Head of caudate nucleus (tissue), 42 donors: ENCODE measurements at regions not wholly inside any gene's neighbourhood (a gene's known extent, or its start where the extent isn't known, plus 50 kb on each side); places are given as distances from the start of the nearest gene placed in this dataset.

ENCODE experiments used
- DNase-seq, 42 donors: peaks; one replicate each; pipeline versions ENCODE4 v3.0.0 to v3.0.0-alpha.2; 2020 to 2021; ENCODE audit warnings: mixed read lengths in 7 of 42
- intact Hi-C: fragments of 100-400 bp; cut with DNase I; formaldehyde crosslinking; loops from one replicate; pipeline ENCODE4 v1.15.0; 2022

DNA sequence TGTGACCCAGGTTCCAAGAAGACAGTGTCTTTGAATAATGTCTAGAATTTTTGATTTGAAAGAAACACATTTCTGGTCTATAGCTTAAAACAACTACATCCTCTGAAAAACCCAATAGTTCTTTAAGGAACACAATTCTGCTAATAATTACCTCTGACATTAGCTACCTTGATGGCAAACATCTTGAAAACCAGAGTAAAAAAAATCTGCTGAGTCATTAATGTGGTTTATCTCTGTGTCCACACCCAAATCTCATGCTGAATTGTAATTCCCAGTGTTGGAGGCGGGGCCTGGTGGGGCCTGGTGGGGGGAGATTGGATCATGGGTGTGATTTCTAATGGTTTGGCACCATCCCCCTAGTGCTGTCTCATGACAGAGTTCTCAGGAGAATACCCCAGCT, 1233.8 kb downstream of the NLGN4X start:
- intact Hi-C loops, result no loop called here
- DNase-seq, result no peak

DNA sequence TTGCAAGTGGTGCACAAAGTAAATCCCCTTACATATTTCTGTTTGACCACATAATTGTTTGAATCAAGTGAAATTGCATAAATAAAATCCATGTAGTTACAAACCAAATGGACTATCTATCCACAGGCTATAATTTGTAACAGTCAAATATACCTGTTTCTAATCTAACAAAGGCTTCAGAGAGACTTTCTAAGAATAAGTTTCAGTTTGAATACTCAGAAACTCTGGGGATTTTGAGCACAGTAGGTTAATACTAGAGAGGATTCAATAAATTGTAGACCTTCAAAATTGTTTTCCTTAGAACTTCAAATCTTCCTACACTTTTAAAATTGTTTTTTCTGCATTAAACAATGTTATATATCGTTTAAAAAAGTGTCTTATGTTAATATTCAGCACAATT, 1250.1 kb downstream of the NLGN4X start:
- DNase-seq, result no peak
- intact Hi-C loops, result no loop called here

DNA sequence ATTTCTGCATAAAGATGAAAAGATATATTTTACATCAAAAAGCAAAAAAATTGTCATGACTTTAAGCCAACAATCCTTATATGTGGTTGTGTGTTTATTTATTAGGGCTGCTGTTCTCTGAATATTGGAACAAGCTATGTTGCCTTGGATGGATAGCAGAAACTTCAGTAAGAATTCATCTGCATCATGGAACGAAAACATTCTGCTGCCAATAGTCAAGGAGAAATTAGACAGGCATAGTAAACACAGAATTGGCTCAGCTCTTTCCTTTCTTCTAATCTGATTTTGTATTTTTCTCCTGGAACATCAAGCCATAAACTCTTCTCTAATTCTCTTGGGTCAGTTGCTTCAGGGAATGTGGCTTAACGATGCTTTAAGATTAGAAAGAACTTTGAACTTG, 1257.0 kb downstream of the NLGN4X start:
- no peak for DNase-seq
- intact Hi-C loops, result no loop called here

DNA sequence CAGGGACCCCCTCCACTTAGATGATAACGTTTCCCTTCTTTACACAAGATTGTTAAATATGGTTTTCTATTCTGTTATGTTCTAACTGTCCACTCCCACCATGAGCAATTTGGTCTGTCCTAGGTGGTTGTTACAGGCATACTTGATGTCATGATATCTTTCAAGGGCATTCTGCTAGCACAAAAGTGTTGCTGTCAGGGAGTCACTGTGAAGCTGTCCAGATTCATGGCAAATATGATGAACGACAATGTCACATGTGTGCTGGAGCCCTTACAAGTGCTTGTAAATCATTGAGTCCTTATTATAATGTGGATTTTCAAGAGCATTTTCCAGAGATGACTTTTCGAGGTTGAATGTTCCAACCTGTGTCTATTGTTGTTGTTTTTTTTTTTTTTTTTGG, 1250.7 kb upstream of the PRKX start:
- intact Hi-C loops, result no loop called here
- no peak for DNase-seq

DNA sequence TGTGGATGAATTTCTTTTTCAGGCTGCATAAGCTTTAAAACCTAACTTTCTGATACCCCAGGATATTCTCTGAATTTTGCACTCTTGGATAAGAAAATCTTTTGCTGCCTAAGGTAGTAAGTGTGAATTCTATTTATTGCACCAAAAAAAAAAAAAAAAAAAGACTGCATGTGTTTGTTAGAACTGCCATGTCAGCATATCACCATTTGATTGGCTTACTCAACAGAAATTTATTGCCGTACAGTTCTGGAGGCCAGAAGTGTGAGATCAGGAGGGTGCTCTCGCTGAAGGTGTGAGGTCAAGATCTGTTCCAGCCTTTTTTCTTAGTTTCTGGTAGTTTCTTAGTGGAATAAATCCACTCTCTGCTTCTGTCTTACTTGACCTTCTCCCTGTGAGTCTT, 1250.0 kb upstream of the PRKX start:
- no peak for DNase-seq
- intact Hi-C loops, result no loop called here

DNA sequence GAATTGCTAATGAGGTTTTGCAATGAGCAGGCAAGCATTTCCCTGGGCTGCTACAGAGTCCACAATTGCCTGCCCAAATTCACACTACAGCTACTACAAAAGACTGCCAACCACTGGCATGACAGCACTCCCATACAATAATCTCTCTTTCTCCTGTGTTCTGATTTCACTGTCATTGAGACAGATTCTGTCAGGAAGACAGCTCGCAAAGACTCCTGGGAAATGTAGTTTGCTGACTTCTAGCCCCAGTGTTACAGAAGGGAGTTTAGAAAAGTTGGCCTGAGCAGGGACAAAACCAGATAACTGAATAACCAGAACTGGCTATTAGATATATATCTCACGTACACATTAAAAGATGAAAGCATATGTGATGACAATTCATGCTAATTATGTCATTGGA, 1231.3 kb upstream of the PRKX start:
- peak in 1 of 42 donors; percentile 18 for DNase-seq
- intact Hi-C loops, result no loop called here

DNA sequence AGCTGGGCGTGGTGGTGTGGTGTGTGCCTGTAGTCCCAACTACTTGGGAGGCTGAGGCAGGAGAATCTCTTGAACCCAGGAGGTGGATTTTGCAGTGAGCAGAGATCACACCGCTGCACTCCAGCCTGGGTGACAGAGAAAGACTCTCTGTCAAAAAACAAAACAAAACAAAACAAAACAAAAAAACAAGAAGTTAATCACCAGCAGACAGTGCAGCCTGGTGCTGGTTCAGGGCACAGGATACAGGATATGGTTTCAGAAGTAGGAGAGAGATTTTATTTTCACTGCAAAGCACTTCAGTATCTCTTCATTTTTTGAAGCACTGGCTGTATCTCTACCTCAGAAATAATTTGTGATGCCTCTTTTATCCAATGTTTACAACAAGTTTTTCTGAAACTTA, 1222.9 kb upstream of the PRKX start:
- DNase-seq, result no peak
- intact Hi-C loops, result no loop called here

DNA sequence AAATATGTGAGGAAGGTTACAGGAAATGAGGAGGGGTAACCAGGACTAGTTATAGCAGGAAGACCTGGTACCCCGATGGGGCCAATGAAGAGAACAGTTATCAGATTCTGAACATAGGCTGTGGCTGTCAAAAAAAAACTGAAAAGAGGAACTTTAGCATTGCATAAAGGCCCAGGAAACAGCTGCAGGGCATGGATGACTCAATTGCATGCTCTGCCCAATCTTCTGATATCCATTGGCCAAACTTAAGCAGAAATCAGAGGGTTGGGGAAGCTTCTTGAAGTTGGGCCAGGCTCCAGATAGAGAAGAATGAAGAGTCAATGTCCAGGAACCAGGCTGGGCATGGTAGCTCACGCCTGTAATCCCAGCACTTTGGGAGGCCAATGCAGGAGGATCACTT, 1222.4 kb upstream of the PRKX start:
- peak in 13 of 42 donors; percentile 1 to 34 (median 13) for DNase-seq
- intact Hi-C loops, result no loop called here

DNA sequence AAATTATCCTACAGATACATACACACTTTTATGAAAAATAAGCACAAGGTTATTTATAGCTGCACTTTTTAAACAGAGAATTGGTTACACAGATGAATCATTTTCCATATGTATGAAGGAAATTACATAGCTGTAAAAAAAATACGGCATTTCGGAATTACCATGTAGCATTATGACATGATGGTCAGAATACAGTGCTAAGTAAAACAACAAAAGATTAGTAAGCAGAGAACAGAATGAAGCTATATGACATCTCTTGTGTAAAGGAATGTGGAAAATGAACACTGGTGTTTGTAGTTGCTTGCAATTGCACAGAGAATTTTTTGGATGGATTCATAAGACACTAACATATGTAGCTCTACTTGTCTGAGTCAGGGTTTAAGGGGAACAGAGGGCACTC, 1222.0 kb upstream of the PRKX start:
- DNase-seq, result no peak
- intact Hi-C loops, result no loop called here

DNA sequence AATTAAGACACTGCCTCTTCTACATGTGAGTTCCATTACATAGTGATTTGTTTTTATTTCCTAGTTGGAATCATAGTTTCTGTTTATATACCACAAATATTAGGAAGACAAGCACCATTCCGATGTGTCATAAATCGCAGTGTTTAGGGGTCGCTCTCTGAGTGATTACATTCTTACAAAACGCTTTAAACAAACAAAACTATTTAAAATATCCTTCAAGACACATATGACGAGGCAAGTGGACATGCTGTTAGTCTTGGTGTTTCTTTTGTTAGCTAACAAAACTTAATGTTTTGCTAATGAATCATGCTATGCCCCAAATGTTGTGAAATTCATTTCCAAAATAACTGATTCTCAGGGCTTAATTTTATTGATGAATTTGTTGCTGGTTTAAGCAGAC, 1219.3 kb upstream of the PRKX start:
- intact Hi-C loops, result no loop called here
- no peak for DNase-seq

DNA sequence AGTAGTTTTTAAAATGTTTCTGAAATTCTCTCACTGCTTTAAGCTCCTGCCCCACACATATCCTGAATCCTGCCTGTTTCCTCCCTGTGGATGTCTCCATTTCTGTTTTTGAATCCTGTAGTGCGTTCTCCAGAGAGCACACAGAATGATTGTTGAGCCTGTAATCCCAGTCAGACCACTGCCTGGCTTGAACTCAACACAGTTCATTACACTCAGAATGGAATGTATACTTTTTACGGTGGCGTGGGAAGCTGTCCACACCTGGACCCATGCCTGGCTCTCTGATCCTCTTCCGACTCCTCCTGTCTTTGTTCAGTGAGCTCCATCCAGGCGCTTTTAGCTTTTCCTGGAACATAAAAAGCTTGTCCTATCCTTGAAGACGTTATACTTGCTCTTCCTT, 1217.0 kb upstream of the PRKX start:
- DNase-seq, result no peak
- intact Hi-C loops, result no loop called here

DNA sequence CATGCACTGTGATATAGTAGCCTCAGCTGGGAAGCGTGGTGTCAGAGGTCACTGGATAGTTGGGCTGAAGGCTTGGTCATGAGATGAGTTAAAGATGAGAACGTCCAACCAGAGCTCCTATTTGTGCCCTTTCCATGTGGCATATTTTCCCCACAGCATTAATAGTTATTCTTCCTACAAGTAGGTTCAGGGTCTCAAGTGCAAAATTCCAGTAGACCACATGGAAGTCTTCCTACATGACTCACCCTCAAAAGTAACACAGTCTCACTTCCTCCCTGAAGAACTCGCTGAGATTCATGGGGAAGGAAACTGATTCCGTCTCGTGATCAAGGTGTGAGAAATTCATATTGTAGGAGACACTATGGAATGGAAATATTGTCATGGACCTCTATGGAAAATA, 1212.5 kb upstream of the PRKX start:
- DNase-seq, result no peak
- intact Hi-C loops, result no loop called here

DNA sequence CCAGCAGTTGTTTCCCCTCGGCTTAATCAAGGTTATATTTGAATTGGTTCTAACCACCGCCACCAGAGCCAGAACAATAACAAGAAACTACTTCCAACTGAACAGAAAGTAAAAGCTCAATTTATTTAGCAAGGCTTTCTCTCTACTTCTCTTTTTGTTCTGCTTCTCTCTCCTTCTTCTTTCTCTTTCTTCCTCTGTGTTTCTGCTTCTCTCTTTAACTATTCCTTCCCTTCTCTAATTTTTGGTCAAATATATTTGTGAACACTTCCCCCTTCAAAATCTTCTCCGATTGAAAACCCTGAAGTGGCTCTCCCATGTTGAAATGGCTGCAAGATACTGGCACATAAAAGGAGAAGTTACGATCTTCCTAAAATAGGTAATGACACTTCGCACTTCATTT, 1195.9 kb upstream of the PRKX start:
- intact Hi-C loops, result no loop called here
- DNase-seq, result no peak

DNA sequence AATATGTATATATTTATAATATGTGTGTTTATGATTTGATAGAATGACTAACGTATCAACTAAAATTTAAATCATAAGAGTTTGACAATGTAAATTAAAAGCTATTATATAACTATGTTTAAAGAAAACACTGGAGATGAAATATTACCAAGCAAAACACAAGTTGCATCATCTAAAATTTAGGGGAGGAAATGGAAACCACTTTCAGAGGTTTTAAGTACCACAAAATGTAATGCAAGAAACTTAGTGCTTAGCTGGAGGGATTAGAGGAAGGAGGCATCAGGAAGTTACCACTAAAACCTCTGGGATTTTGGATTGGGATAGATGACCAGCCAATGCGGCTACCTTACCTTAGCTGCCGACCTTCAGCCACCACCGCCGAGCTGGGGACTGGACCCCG, 1192.1 kb upstream of the PRKX start:
- no peak for DNase-seq
- intact Hi-C loops, result no loop called here

DNA sequence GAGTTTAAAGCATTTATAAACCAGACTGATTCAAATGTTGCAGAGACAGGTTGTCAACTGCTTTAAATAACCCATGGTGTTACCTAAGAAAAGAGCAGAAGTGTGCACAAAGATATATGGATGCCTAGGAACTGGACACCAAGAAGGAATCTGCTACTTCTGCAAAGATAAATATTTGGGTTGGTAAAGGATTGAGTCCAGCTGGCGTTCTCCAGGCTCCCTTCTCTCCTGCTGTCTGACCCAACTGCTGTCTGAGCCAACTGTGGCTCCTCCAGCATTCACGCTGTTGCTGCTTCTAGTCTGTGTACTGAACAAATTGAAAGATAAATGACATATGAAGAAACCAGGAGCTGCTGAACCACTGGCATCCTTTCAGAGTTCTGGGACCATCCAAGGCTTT, 1167.8 kb upstream of the PRKX start:
- no peak for DNase-seq
- intact Hi-C loops, result no loop called here

DNA sequence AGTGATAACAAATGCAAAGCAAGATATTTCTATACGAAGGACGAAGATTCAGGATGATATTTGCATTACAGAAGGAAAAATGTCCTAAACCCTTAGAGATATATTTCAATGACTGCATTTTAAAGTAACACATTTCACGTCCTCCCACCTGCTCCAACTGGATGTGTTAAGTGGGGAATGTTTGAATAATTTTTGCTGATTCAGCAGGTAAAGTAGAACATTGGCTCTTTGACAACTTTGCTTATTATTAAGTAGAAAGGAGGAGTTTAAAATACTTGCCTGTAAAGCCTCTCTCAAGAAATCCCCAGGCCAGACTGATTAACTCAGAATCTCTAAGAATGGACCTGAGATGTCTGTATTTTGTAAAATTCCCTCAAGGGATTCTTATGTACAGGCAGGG, 1165.2 kb upstream of the PRKX start:
- intact Hi-C loops, result no loop called here
- DNase-seq, result no peak

DNA sequence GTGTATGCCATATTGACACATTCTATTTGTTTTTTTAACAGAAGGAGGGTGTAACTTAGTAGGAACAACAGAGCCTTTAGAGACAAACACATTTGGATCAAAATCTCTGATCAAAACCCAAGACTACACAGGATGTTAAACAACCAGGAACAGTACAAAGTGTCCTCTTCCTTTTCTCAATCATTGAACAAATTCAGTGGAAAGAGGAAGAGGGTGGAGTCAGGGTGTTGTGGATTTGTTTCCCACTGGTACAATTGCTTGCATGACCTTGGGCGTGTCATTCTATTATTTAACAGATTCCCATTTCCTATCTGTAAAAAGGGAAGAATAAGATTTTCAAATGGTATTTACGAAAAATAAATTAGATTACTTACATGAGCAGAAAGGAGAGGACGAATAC, 1162.8 kb upstream of the PRKX start:
- intact Hi-C loops, result no loop called here
- DNase-seq, result no peak

DNA sequence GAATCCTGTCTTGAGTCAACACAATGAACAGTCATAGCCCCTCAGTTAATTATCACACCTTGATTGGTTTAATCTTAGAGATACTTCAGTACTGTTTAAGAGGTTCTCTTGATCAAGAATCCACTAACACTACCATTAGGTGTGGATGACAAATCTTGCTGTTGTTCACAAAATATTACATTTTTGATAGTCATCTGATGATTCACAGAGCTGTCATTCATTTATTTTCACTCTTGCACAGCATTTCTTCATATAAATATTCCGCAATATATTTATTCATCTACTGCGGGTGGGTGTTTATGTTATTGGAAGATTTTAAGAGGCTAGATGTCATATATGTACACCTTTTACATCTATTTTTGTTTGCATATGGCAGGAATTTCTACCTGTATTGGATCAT, 1138.1 kb upstream of the PRKX start:
- no peak for DNase-seq
- intact Hi-C loops, result no loop called here

DNA sequence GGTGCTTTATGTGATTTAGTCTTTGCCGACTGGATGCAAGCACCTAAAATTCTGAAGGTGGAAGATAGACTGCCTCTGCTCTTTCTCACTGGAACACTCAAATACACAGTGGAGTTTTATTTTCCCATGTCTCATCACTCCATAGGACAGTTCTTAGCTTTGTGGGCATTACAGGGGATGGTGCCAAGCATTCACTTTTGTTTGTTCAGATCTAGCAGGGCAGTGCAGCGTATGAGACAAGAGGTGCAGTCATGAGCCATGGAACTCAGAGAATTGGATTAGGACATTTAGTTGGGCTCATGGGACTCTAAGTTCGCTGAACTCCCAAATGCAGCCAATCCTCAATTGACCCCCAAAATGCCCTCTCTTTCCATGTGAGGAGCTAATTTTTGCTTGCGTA, 1136.9 kb upstream of the PRKX start:
- peak in 33 of 42 donors; percentile 0 to 76 (median 35) for DNase-seq
- intact Hi-C loops, result no loop called here

DNA sequence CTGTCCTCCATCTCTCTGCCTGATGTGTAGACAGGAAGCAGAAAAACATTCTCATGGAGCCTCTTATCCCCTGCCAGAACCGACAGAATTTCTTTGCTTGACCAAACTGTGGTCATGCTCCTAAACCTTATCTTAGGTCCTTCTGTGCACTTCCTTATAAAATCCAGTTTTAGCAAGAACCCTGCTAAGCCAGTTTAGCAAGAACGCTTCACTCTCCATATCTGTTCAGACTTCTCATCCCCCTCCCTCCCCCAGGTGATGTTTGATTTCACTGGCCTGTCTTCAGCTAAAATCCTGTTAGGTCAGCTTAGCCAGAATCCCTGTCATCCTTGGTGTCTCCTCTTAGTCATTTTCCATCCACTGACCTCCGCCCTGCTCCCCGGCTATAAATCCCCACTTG, 1130.9 kb upstream of the PRKX start:
- intact Hi-C loops, result no loop called here
- DNase-seq, result no peak

DNA sequence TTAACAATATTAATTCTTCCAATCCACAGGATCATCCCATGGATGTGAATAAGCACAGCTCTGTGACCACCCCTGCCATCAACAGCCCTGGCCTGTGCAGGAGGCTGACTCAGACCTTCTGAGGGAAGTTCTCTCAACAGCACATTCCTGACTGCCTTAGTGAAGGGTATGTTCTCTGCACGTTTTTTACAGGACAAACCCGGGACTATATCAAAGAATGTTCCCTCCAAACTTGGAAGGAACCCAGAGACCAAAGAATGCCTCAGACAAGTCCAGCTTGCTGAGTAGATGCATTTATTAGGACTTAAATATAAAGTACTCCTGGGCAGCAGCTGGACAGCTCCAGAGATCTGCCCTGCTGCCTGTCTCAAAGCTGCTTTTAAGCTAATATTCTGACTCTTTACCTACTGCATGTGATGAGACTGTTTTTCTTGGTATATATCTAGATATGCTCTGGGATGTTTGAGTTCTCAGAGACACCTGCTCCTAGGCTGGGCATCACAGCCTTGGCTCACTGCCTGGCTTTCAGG, 1127.8 kb upstream of the PRKX start:
- no peak for DNase-seq
- intact Hi-C loops, result no loop called here

DNA sequence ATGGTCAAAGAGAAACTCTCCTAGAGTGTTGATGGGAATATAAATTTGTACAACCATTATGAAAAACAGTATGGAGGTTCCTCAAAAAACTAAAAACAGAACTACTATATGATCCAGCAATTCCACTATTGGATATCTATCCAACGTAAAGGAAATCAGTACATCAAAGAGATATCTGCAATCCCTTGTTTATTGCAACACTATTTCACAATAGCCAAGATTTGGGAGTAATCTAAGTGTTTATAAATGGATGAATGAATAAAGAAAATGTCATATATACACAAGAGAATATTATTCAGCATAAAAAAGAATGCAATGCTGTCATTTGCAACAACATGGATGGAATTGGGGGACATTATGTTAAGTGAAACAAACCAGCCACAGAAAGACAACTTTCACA, 1118.1 kb upstream of the PRKX start:
- DNase-seq, result no peak
- intact Hi-C loops, result no loop called here
